NCI-H526 (cell line): ENCODE measurements at regions not wholly inside any gene's neighbourhood (a gene's known extent, or its start where the extent isn't known, plus 50 kb on each side); places are given as distances from the start of the nearest gene placed in this dataset.

Source experiments
- DNase-seq, 2 experiments: peaks; one replicate each; lab custom pipeline; 2025; lab: John Stamatoyannopoulos, UW

- no peak for DNase-seq
Observed at GRCh38 chr7:138257459-138258196, 181.4 kb downstream of the AKR1D1 start.

GRCh38 chr7:138258197-138258559 lies 181.9 kb downstream of the AKR1D1 start:
- DNase-seq: no peak

- DNase-seq: no peak
Observed at GRCh38 chr7:138259675-138260074, 183.4 kb downstream of the AKR1D1 start.

- no peak for DNase-seq
Observed at GRCh38 chr7:138267934-138268333, 191.7 kb downstream of the AKR1D1 start.

- DNase-seq: no peak
Observed at GRCh38 chr7:138276891-138277290, 183.2 kb upstream of the TRIM24 start.

- DNase-seq: no peak
Observed at GRCh38 chr7:138278601-138279000, 181.5 kb upstream of the TRIM24 start.

GRCh38 chr7:138282997-138283396 lies 177.1 kb upstream of the TRIM24 start:
- DNase-seq: no peak

GRCh38 chr7:138285129-138285528 lies 174.9 kb upstream of the TRIM24 start:
- DNase-seq: no peak

GRCh38 chr7:138286846-138287245 lies 173.2 kb upstream of the TRIM24 start:
- no peak for DNase-seq

GRCh38 chr7:138287549-138287948 lies 172.5 kb upstream of the TRIM24 start:
- no peak for DNase-seq

GRCh38 chr7:138289082-138289481 lies 171.0 kb upstream of the TRIM24 start:
- no peak for DNase-seq

GRCh38 chr7:138289864-138290263 lies 170.2 kb upstream of the TRIM24 start:
- no peak for DNase-seq

GRCh38 chr7:138292951-138293350 lies 167.1 kb upstream of the TRIM24 start:
- no peak for DNase-seq

- no peak for DNase-seq
Observed at GRCh38 chr7:138295049-138295637, 164.9 kb upstream of the TRIM24 start.

- no peak for DNase-seq
Observed at GRCh38 chr7:138297526-138297925, 162.5 kb upstream of the TRIM24 start.

GRCh38 chr7:138299066-138299465 lies 161.0 kb upstream of the TRIM24 start:
- no peak for DNase-seq

GRCh38 chr7:138303230-138304070 lies 156.6 kb upstream of the TRIM24 start:
- no peak for DNase-seq

- no peak for DNase-seq
Observed at GRCh38 chr7:138304071-138304320, 156.1 kb upstream of the TRIM24 start.

GRCh38 chr7:138307633-138308032 lies 152.4 kb upstream of the TRIM24 start:
- no peak for DNase-seq

- no peak for DNase-seq
Observed at GRCh38 chr7:138308136-138308535, 151.9 kb upstream of the TRIM24 start.

- DNase-seq: no peak
Observed at GRCh38 chr7:138309186-138309585, 150.9 kb upstream of the TRIM24 start.

- no peak for DNase-seq
Observed at GRCh38 chr7:138313829-138314178, 146.3 kb upstream of the TRIM24 start.

GRCh38 chr7:138316421-138317043 lies 143.5 kb upstream of the TRIM24 start:
- DNase-seq: no peak
